ENCODE measurements at regions not wholly inside any gene's neighbourhood (a gene's known extent, or its start where the extent isn't known, plus 50 kb on each side); places are given as distances from the start of the nearest gene placed in this dataset.

GRCh38 chr4:162409048-162409447 is 245.2 kb upstream of the FSTL5 start:
- H2AFZ ChIP-seq (ENCODE audit: low read length): no peak overlapping the region
- no peaks in the 10 kb centered on the region for H3K9me2 ChIP-seq (replicated peaks; ENCODE audit: low read depth, low read length)
- H3K36me3 ChIP-seq (ENCODE audit: insufficient read depth, low read length): no peaks in the 10 kb centered on the region
- H3K79me2 ChIP-seq (ENCODE audit: insufficient read depth, low read length): no peaks in the 10 kb centered on the region
- H3F3A ChIP-seq (ENCODE audit: low read depth): no peaks in the 10 kb centered on the region
- H4K20me1 ChIP-seq (ENCODE audit: insufficient read depth, low read length, poor library complexity, severe bottlenecking): no peaks in the 10 kb centered on the region
- no peaks in the 10 kb centered on the region for H3K4me1 ChIP-seq (ENCODE audit: insufficient read depth, low read length, poor library complexity, severe bottlenecking)
- no peak overlapping the region for H3K9ac ChIP-seq (ENCODE audit: low read depth, low read length, poor library complexity, severe bottlenecking)
- no peak overlapping the region for H3K4me3 ChIP-seq (ENCODE audit: low read length, poor library complexity, severe bottlenecking)
- no peaks in the 10 kb centered on the region for H3K27me3 ChIP-seq (ENCODE audit: insufficient read depth, low read length, poor library complexity, severe bottlenecking)
- TF ChIP-seq EZH2phosphoT487 (IDR thresholded peaks at IDR 0.05; ENCODE audit: borderline replicate concordance) (no peak), CTCF (conservative IDR thresholded peaks at IDR 0.05; ENCODE audit: low read length) (no peak)
- no peak overlapping the region for H3K4me2 ChIP-seq (ENCODE audit: low read depth, low read length, poor library complexity, severe bottlenecking)
- no peaks in the 10 kb centered on the region for H3K9me3 ChIP-seq (ENCODE audit: insufficient read depth, low read depth, low read length)

GRCh38 chr4:162408309-162408708 is 244.5 kb upstream of the FSTL5 start:
- Histone ChIP-seq H3K27me3 (ENCODE audit: insufficient read depth, low read length, poor library complexity, severe bottlenecking) (no peaks in the 10 kb centered on the region), H3K79me2 (ENCODE audit: insufficient read depth, low read length) (no peaks in the 10 kb centered on the region), H3K9ac (ENCODE audit: low read depth, low read length, poor library complexity, severe bottlenecking) (no peak overlapping the region), H3K36me3 (ENCODE audit: insufficient read depth, low read length) (no peaks in the 10 kb centered on the region), H3K4me1 (ENCODE audit: insufficient read depth, low read length, poor library complexity, severe bottlenecking) (no peaks in the 10 kb centered on the region), H3K4me3 (ENCODE audit: low read length, poor library complexity, severe bottlenecking) (no peak overlapping the region), H4K20me1 (ENCODE audit: insufficient read depth, low read length, poor library complexity, severe bottlenecking) (no peaks in the 10 kb centered on the region), H3K4me2 (ENCODE audit: low read depth, low read length, poor library complexity, severe bottlenecking) (no peak overlapping the region), H3K9me3 (ENCODE audit: insufficient read depth, low read depth, low read length) (no peaks in the 10 kb centered on the region), H2AFZ (ENCODE audit: low read length) (no peak overlapping the region), H3F3A (ENCODE audit: low read depth) (no peaks in the 10 kb centered on the region), H3K9me2 (replicated peaks; ENCODE audit: low read depth, low read length) (no peaks in the 10 kb centered on the region)
- TF ChIP-seq EZH2phosphoT487 (IDR thresholded peaks at IDR 0.05; ENCODE audit: borderline replicate concordance): no peak
- no peak for TF ChIP-seq CTCF (conservative IDR thresholded peaks at IDR 0.05; ENCODE audit: low read length)

- H2AFZ ChIP-seq (ENCODE audit: low read length): no peak overlapping the region
- H3K4me3 ChIP-seq (ENCODE audit: low read length, poor library complexity, severe bottlenecking): no peak overlapping the region
- no peaks in the 10 kb centered on the region for H4K20me1 ChIP-seq (ENCODE audit: insufficient read depth, low read length, poor library complexity, severe bottlenecking)
- H3K4me1 ChIP-seq (ENCODE audit: insufficient read depth, low read length, poor library complexity, severe bottlenecking): no peaks in the 10 kb centered on the region
- no peak overlapping the region for H3K9ac ChIP-seq (ENCODE audit: low read depth, low read length, poor library complexity, severe bottlenecking)
- no peaks in the 10 kb centered on the region for H3K9me2 ChIP-seq (replicated peaks; ENCODE audit: low read depth, low read length)
- no peak for TF ChIP-seq CTCF (conservative IDR thresholded peaks at IDR 0.05; ENCODE audit: low read length)
- no peak for TF ChIP-seq EZH2phosphoT487 (IDR thresholded peaks at IDR 0.05; ENCODE audit: borderline replicate concordance)
- no peaks in the 10 kb centered on the region for H3K27me3 ChIP-seq (ENCODE audit: insufficient read depth, low read length, poor library complexity, severe bottlenecking)
- H3K4me2 ChIP-seq (ENCODE audit: low read depth, low read length, poor library complexity, severe bottlenecking): no peak overlapping the region
- no peaks in the 10 kb centered on the region for H3K36me3 ChIP-seq (ENCODE audit: insufficient read depth, low read length)
- no peaks in the 10 kb centered on the region for H3K79me2 ChIP-seq (ENCODE audit: insufficient read depth, low read length)
- no peaks in the 10 kb centered on the region for H3F3A ChIP-seq (ENCODE audit: low read depth)
- no peaks in the 10 kb centered on the region for H3K9me3 ChIP-seq (ENCODE audit: insufficient read depth, low read depth, low read length)
Measured at GRCh38 chr4:162406637-162407365, 243.0 kb upstream of the FSTL5 start.

Data from Loucy (cell line).